Keratinocyte (primary cell): ENCODE measurements at regions not wholly inside any gene's neighbourhood (a gene's known extent, or its start where the extent isn't known, plus 50 kb on each side); places are given as distances from the start of the nearest gene placed in this dataset.

Source experiments
- EZH2 ChIP-seq: IDR thresholded peaks from one replicate; pipeline ENCODE4 v1.6.1; 2012; ENCODE audit warnings: inconsistent platforms, mild to moderate bottlenecking, low read length, moderate library complexity
- TF ChIP-seq, protein P1 (sequence below), 3 experiments: IDR thresholded peaks in 1 of 3; conservative IDR thresholded peaks in 1 of 3; optimal IDR thresholded peaks in 1 of 3; 2 replicates in 2 of 3; 3 replicates in 1 of 3; pipeline versions ENCODE3 to v1.5.1; 2011; ENCODE audit warnings: low read length in 3 of 3, mild to moderate bottlenecking in 3 of 3, moderate library complexity in 2 of 3, control low read depth in 1 of 3, inconsistent platforms in 1 of 3; ENCODE audit not compliant: insufficient read depth in 2 of 3; ENCODE audit errors: extremely low read depth in 1 of 3

DNA sequence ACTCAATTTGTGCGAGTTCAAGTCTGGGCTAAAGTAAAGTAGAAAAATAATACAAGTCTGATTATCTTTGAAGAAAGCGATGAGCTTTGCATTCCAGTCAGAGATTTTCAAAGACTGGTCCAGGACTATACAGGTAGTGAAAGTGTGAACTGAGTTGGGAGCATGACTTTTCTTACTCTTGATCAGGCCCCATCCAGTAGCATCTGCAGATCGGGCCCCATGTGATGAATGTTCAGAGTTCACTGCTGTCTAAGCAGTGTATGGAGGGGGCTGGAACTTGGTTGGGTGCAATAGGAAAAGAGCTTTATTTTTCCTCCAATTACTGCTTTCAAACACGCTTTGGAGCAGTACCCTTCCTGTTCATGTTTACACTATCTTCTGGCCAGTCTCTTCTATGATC is 747.4 kb upstream of the ID2 start:
- TF ChIP-seq, protein P1, sequence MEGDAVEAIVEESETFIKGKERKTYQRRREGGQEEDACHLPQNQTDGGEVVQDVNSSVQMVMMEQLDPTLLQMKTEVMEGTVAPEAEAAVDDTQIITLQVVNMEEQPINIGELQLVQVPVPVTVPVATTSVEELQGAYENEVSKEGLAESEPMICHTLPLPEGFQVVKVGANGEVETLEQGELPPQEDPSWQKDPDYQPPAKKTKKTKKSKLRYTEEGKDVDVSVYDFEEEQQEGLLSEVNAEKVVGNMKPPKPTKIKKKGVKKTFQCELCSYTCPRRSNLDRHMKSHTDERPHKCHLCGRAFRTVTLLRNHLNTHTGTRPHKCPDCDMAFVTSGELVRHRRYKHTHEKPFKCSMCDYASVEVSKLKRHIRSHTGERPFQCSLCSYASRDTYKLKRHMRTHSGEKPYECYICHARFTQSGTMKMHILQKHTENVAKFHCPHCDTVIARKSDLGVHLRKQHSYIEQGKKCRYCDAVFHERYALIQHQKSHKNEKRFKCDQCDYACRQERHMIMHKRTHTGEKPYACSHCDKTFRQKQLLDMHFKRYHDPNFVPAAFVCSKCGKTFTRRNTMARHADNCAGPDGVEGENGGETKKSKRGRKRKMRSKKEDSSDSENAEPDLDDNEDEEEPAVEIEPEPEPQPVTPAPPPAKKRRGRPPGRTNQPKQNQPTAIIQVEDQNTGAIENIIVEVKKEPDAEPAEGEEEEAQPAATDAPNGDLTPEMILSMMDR (optimal IDR thresholded peaks at IDR 0.05 in 1 of 3, IDR thresholded peaks at IDR 0.05 in 1 of 3, conservative IDR thresholded peaks at IDR 0.05 in 1 of 3; ENCODE audit: extremely low read depth in 1 of 3, insufficient read depth in 2 of 3, low read length in 3 of 3): no peak
- TF ChIP-seq EZH2: no peak
